ENCODE measurements at regions not wholly inside any gene's neighbourhood (a gene's known extent, or its start where the extent isn't known, plus 50 kb on each side); places are given as distances from the start of the nearest gene placed in this dataset.

DNA sequence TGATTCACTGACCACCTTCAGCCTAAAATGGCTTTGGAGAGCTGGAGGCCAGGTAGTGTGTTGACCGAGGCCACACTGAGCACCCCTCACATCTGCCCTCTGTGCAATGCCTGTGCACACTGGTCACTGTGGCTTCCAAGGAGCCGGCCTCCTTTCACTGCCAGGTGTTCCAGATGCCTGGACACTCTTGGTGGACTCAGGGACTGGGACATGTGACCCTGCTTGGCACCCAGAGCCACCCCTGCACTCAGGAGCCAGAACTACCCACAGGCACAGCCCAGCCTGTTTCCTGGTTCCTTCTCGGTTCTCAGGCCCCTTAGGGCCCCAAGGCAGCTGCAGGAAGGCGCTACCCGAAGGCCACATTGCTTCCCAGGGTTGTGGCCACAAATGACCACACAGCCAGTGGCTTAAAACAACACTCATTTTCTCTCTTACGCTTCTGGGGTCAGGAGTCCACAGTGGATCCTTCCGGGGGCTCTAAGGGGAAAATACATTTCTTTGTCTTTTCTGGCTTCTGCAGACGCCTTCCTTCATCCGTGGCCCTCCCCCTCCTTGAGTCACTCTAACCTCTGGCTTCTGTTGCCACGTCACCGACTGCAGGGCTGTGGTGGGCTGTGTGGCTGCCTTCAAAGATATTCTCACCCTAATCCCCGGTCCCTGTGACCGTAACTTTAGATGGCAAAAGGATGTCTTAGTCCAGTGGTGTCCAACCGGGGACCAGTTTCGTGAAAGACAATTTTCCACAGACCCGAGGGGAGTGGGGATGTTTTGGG, 78.6 kb downstream of the ASB1 start:
- H4K20me1 ChIP-seq (ENCODE audit: control insufficient read depth, extremely low read depth, insufficient read depth, low read length), result no peaks in the 10 kb centered on the region
- no peak overlapping the region for H3K4me2 ChIP-seq (ENCODE audit: extremely low read depth, insufficient read depth, low read length)
- no peak overlapping the region for H3K9ac ChIP-seq (ENCODE audit: insufficient read depth, low read length)
- peak in 1 of 2 donors; percentile 59 for DNase-seq (ENCODE audit: low read depth in 2 of 2)
- H3K79me2 ChIP-seq (ENCODE audit: control insufficient read depth, insufficient read depth, low read length), result no peaks in the 10 kb centered on the region
- no peak overlapping the region for H3K4me3 ChIP-seq (replicated peaks in 1 of 4; ENCODE audit: control extremely low read depth in 1 of 4, insufficient read depth in 1 of 4, low read depth in 3 of 4, low read length in 4 of 4)
- TF ChIP-seq, protein P1, sequence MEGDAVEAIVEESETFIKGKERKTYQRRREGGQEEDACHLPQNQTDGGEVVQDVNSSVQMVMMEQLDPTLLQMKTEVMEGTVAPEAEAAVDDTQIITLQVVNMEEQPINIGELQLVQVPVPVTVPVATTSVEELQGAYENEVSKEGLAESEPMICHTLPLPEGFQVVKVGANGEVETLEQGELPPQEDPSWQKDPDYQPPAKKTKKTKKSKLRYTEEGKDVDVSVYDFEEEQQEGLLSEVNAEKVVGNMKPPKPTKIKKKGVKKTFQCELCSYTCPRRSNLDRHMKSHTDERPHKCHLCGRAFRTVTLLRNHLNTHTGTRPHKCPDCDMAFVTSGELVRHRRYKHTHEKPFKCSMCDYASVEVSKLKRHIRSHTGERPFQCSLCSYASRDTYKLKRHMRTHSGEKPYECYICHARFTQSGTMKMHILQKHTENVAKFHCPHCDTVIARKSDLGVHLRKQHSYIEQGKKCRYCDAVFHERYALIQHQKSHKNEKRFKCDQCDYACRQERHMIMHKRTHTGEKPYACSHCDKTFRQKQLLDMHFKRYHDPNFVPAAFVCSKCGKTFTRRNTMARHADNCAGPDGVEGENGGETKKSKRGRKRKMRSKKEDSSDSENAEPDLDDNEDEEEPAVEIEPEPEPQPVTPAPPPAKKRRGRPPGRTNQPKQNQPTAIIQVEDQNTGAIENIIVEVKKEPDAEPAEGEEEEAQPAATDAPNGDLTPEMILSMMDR (conservative IDR thresholded peaks at IDR 0.05 in 1 of 2, IDR thresholded peaks at IDR 0.05 in 1 of 2; ENCODE audit: low read depth in 1 of 2, low read length in 2 of 2), result no peak
- TF ChIP-seq EZH2 (IDR thresholded peaks at IDR 0.05; ENCODE audit: low read length, missing control alignments), result no peak
- no peaks in the 10 kb centered on the region for H3K4me1 ChIP-seq (ENCODE audit: control insufficient read depth, extremely low read depth, insufficient read depth, low read length)
- no peaks in the 10 kb centered on the region for H3K27me3 ChIP-seq (ENCODE audit: control insufficient read depth, insufficient read depth, low read length)
- no peaks in the 10 kb centered on the region for H3K36me3 ChIP-seq (ENCODE audit: control insufficient read depth, insufficient read depth, low read length)
- H3K27ac ChIP-seq (ENCODE audit: insufficient read depth, low read length), result no peak overlapping the region
- no peak overlapping the region for H2AFZ ChIP-seq (ENCODE audit: low read length)
- H3K9me3 ChIP-seq (ENCODE audit: control insufficient read depth, insufficient read depth, low read depth, low read length), result no peaks in the 10 kb centered on the region

DNA sequence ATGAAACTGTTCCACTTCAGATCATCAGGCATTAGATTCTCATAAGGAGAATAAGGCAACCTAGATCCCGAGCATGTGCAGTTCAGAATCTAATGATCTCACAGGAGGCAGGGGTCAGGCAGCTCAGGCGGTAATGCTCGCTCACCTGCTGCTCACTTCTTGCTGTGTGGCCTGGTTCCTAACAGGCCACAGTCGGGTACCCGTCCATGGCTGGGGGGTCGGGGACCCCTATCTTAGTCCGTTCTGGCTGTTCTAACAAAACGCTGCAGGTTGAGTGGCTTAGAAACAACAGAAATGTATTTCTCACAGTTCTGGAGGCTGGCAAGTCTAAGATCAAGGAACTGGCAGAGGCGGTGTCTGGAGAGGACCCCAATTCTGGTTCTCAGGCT, 79.2 kb downstream of the ASB1 start:
- no peak overlapping the region for H3K9ac ChIP-seq (ENCODE audit: insufficient read depth, low read length)
- DNase-seq (ENCODE audit: low read depth in 2 of 2), result no peak
- no peaks in the 10 kb centered on the region for H4K20me1 ChIP-seq (ENCODE audit: control insufficient read depth, extremely low read depth, insufficient read depth, low read length)
- H3K4me3 ChIP-seq (replicated peaks in 1 of 4; ENCODE audit: control extremely low read depth in 1 of 4, insufficient read depth in 1 of 4, low read depth in 3 of 4, low read length in 4 of 4), result no peak overlapping the region
- H3K9me3 ChIP-seq (ENCODE audit: control insufficient read depth, insufficient read depth, low read depth, low read length), result no peaks in the 10 kb centered on the region
- H2AFZ ChIP-seq (ENCODE audit: low read length), result no peak overlapping the region
- no peaks in the 10 kb centered on the region for H3K36me3 ChIP-seq (ENCODE audit: control insufficient read depth, insufficient read depth, low read length)
- no peaks in the 10 kb centered on the region for H3K27me3 ChIP-seq (ENCODE audit: control insufficient read depth, insufficient read depth, low read length)
- TF ChIP-seq, protein P1 (conservative IDR thresholded peaks at IDR 0.05 in 1 of 2, IDR thresholded peaks at IDR 0.05 in 1 of 2; ENCODE audit: low read depth in 1 of 2, low read length in 2 of 2), result no peak
- TF ChIP-seq EZH2 (IDR thresholded peaks at IDR 0.05; ENCODE audit: low read length, missing control alignments), result no peak
- H3K27ac ChIP-seq (ENCODE audit: insufficient read depth, low read length), result no peak overlapping the region
- H3K4me2 ChIP-seq (ENCODE audit: extremely low read depth, insufficient read depth, low read length), result no peak overlapping the region
- no peaks in the 10 kb centered on the region for H3K79me2 ChIP-seq (ENCODE audit: control insufficient read depth, insufficient read depth, low read length)
- H3K4me1 ChIP-seq (ENCODE audit: control insufficient read depth, extremely low read depth, insufficient read depth, low read length), result no peaks in the 10 kb centered on the region

DNA sequence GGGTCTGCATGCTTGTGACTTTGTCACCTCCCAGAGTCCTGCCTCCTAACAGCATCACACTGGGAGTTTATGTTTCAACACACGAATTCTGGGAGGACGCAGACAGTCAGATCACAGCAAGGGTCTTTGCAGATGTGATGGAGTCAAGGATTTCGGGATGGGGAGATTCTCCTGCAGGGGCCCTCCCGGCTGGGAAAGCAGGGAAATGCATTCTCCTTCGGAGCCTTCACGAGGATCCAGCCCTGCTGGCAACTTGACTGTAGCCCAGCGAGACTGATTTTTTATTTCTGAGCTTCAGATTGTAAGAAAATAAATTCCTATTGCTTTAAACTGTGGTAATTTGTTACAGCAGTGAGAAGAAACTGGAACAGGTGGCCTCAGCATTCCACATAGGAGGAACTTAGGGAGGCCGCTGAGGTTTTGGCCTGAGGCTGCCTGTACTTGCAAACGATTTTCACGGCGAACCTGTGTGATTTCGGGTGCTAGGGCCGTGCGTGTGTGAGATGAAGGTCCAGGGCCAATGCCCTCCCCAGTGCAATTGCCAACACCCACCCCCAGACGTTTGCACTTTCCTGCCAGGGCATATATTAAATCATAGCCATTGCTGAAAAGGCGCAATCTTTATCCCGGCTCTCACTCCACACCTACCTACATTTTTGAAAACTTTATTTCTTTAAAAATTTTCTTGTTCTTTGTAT, 79.8 kb downstream of the ASB1 start:
- no peaks in the 10 kb centered on the region for H3K9me3 ChIP-seq (ENCODE audit: control insufficient read depth, insufficient read depth, low read depth, low read length)
- no peak overlapping the region for H3K27ac ChIP-seq (ENCODE audit: insufficient read depth, low read length)
- H3K4me2 ChIP-seq (ENCODE audit: extremely low read depth, insufficient read depth, low read length), result no peak overlapping the region
- no peak overlapping the region for H3K4me3 ChIP-seq (replicated peaks in 1 of 4; ENCODE audit: control extremely low read depth in 1 of 4, insufficient read depth in 1 of 4, low read depth in 3 of 4, low read length in 4 of 4)
- H4K20me1 ChIP-seq (ENCODE audit: control insufficient read depth, extremely low read depth, insufficient read depth, low read length), result no peaks in the 10 kb centered on the region
- H3K4me1 ChIP-seq (ENCODE audit: control insufficient read depth, extremely low read depth, insufficient read depth, low read length), result no peaks in the 10 kb centered on the region
- no peaks in the 10 kb centered on the region for H3K36me3 ChIP-seq (ENCODE audit: control insufficient read depth, insufficient read depth, low read length)
- no peaks in the 10 kb centered on the region for H3K79me2 ChIP-seq (ENCODE audit: control insufficient read depth, insufficient read depth, low read length)
- no peak overlapping the region for H3K9ac ChIP-seq (ENCODE audit: insufficient read depth, low read length)
- H3K27me3 ChIP-seq (ENCODE audit: control insufficient read depth, insufficient read depth, low read length), result no peaks in the 10 kb centered on the region
- no peak for TF ChIP-seq EZH2 (IDR thresholded peaks at IDR 0.05; ENCODE audit: low read length, missing control alignments)
- TF ChIP-seq, protein P1 (conservative IDR thresholded peaks at IDR 0.05 in 1 of 2, IDR thresholded peaks at IDR 0.05 in 1 of 2; ENCODE audit: low read depth in 1 of 2, low read length in 2 of 2), result no peak
- DNase-seq (ENCODE audit: low read depth in 2 of 2), result no peak
- H2AFZ ChIP-seq (ENCODE audit: low read length), result no peak overlapping the region

Measured in fibroblast of lung (primary cell).